IPS-20b (cell line): ENCODE measurements at regions not wholly inside any gene's neighbourhood (a gene's known extent, or its start where the extent isn't known, plus 50 kb on each side); places are given as distances from the start of the nearest gene placed in this dataset.

Source experiments
- H3K27ac ChIP-seq: one replicate; pipeline ENCODE4 v1.5.1; 2013; ENCODE audit warnings: low read length
- H3K27me3 ChIP-seq: 2 replicates; pipeline ENCODE4 v1.6.1; 2013; ENCODE audit warnings: mild to moderate bottlenecking, low read length, inconsistent platforms; ENCODE audit not compliant: insufficient read depth
- H3K36me3 ChIP-seq: 2 replicates; pipeline ENCODE4 v1.6.1; 2013; ENCODE audit warnings: low read depth, mild to moderate bottlenecking, inconsistent platforms, low read length, moderate library complexity; ENCODE audit not compliant: insufficient read depth
- H3K4me1 ChIP-seq: 2 replicates; pipeline ENCODE4 v1.6.1; 2013; ENCODE audit warnings: mild to moderate bottlenecking, control low read depth, inconsistent platforms, low read length, moderate library complexity; ENCODE audit not compliant: insufficient read depth
- H3K4me3 ChIP-seq: 2 replicates; pipeline ENCODE4 v1.5.1; 2013; ENCODE audit warnings: mild to moderate bottlenecking, low read length, inconsistent platforms
- H3K9ac ChIP-seq: 2 replicates; pipeline ENCODE4 v1.6.1; 2013; ENCODE audit warnings: low read depth, mild to moderate bottlenecking, inconsistent platforms, low read length, moderate library complexity
- H3K9me3 ChIP-seq: 2 replicates; pipeline ENCODE4 v1.6.1; 2013; ENCODE audit warnings: mild to moderate bottlenecking, low read depth, low read length, inconsistent platforms; ENCODE audit not compliant: insufficient read depth

GRCh38 chr18:1468550-1468949, 563.9 kb downstream of the ADCYAP1 start:
- H3K4me3 ChIP-seq, result no peak overlapping the region
- H3K27ac ChIP-seq, result no peak overlapping the region

DNA sequence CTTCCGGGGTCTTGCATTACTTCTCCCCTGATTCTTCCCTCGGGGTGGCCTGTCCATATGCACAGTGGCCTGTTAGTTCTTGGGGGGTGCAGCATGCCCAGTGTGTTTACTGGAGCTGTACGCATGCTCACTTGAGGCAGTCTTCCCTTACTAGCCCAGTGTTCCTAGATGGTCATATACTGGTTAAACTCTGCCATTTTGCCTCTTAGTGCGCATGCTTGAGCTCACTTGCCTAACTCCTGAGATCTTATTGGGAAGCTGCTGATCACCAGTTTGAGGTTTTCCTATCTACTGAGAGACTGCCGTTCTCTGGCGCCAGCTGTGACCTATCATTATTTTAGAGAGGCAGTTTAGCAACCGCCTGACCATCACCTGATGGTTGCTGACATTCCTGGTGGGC, 571.2 kb downstream of the ADCYAP1 start:
- Histone ChIP-seq H3K36me3 (no peaks in the 10 kb centered on the region), H3K27ac (no peak overlapping the region), H3K27me3 (no peaks in the 10 kb centered on the region), H3K4me3 (no peak overlapping the region), H3K9me3 (no peaks in the 10 kb centered on the region), H3K4me1 (no peaks in the 10 kb centered on the region), H3K9ac (no peak overlapping the region)

More at GRCh38 chr18:1468550-1468949, 563.9 kb downstream of the ADCYAP1 start:
- Histone ChIP-seq H3K9ac (no peak overlapping the region), H3K36me3 (no peaks in the 10 kb centered on the region), H3K4me1 (no peaks in the 10 kb centered on the region), H3K27me3 (no peaks in the 10 kb centered on the region), H3K9me3 (no peaks in the 10 kb centered on the region)

DNA sequence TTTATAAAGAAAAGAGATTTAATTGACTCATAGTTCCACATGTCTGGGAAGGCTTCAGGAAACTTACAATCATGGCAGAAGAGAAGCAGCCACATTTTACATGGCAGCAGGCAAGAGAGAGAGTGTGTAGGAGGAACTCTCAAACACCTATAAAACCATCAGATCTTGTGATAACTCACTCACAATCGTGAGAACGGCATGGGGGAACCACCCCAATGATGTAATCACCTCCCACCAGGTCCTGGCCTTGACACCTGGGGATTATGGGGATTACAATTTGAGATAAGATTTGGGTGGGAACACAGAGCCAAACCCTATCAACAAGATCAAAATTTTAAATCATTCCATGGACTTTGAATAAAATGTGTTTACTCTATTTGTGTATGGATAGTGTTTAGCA, 575.6 kb downstream of the ADCYAP1 start:
- no peak overlapping the region for H3K4me3 ChIP-seq
- no peak overlapping the region for H3K27ac ChIP-seq
- no peaks in the 10 kb centered on the region for H3K4me1 ChIP-seq
- no peaks in the 10 kb centered on the region for H3K27me3 ChIP-seq
- no peaks in the 10 kb centered on the region for H3K36me3 ChIP-seq
- no peaks in the 10 kb centered on the region for H3K9me3 ChIP-seq
- no peak overlapping the region for H3K9ac ChIP-seq

DNA sequence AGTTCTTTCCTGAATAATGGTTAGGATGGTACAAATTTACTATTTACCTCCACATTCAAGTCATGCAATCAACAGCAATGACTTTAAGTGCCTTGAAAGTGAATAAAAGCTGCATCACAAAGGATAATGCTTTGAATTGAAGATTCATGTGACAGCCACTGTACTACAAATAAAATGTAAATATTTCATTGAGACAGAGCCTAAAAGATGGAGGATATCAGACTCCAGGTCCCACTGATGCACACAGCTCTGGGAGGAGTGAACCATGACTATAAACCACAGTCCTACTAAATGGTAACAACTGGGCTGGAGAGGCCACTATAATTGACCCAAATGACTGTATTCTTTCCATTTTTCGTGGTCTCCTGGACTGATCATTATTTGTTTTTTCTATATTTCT, 576.9 kb downstream of the ADCYAP1 start:
- no peak overlapping the region for H3K27ac ChIP-seq
- H3K27me3 ChIP-seq, result no peaks in the 10 kb centered on the region
- H3K9ac ChIP-seq, result no peak overlapping the region
- H3K36me3 ChIP-seq, result no peaks in the 10 kb centered on the region
- no peak overlapping the region for H3K4me3 ChIP-seq
- H3K4me1 ChIP-seq, result no peaks in the 10 kb centered on the region
- H3K9me3 ChIP-seq, result no peaks in the 10 kb centered on the region

DNA sequence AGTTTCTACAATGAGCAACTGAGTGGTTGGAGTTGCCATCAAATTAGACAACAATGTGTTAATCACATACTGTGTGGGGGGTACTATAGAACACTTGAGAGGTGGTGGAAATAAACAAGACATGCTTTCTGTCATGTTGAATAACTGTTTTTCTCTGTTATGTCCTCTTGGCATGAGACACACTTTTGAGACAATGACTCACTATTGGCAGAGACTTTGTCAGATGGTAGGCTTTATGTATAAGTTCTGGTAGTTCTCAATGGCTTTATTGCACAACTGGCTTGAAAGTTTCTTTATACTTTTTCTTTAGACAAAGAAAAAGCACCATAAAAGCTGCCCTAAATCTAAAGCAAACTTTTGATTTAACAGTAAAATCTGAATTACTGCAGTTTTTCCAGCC, 578.7 kb downstream of the ADCYAP1 start:
- Histone ChIP-seq H3K27ac (no peak overlapping the region), H3K36me3 (no peaks in the 10 kb centered on the region)

DNA sequence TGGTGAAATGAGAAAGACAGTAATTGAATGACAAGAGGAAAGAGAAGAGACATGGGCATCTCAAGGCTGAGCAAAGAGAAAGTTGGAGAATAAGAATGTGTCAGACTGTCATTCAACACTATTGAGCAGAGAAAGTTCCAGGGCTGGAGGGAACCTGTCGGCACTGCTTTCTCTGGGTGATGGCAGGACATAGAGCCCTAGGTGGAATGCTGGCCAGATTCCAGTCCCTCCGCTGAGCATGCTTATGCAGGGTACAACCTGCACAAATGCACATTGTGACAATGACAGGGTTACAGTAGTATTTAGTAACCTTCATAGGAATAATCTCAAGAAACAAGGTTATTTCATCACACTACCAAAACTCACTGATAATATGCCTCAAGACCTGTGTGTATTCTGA, 582.8 kb downstream of the ADCYAP1 start:
- H3K27ac ChIP-seq, result no peak overlapping the region
- H3K4me1 ChIP-seq, result no peaks in the 10 kb centered on the region
- no peak overlapping the region for H3K9ac ChIP-seq
- no peaks in the 10 kb centered on the region for H3K36me3 ChIP-seq
- no peaks in the 10 kb centered on the region for H3K27me3 ChIP-seq
- H3K4me3 ChIP-seq, result no peak overlapping the region
- no peaks in the 10 kb centered on the region for H3K9me3 ChIP-seq

More for the DNA sequence above, 578.7 kb downstream of the ADCYAP1 start:
- no peaks in the 10 kb centered on the region for H3K27me3 ChIP-seq
- no peaks in the 10 kb centered on the region for H3K4me1 ChIP-seq
- no peak overlapping the region for H3K9ac ChIP-seq
- H3K9me3 ChIP-seq, result no peaks in the 10 kb centered on the region
- no peak overlapping the region for H3K4me3 ChIP-seq

GRCh38 chr18:1488394-1488793, 583.7 kb downstream of the ADCYAP1 start:
- no peak overlapping the region for H3K27ac ChIP-seq
- H3K36me3 ChIP-seq, result no peaks in the 10 kb centered on the region
- no peaks in the 10 kb centered on the region for H3K9me3 ChIP-seq
- H3K4me3 ChIP-seq, result no peak overlapping the region
- H3K27me3 ChIP-seq, result no peaks in the 10 kb centered on the region
- no peaks in the 10 kb centered on the region for H3K4me1 ChIP-seq
- H3K9ac ChIP-seq, result no peak overlapping the region

DNA sequence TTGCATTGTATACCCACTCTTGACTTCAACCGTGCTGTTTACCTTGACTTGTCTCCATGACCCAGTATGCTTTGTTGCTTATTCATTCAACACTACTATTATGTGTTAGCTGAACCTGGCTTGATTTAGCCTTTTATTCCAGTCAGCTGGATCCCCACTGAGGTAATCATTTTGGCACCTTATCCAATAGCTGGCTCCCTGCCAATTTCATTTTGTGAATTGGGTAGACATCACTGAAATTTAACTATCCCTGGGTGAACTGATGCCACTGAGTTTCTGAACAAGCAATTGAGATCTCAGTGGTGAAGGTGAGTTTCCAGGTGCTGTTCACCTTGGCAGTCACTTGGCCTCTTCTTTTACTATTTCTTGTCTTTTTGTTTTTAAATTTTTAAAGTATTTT, 584.3 kb downstream of the ADCYAP1 start:
- Histone ChIP-seq H3K27ac (no peak overlapping the region), H3K9ac (no peak overlapping the region), H3K36me3 (no peaks in the 10 kb centered on the region), H3K4me3 (no peak overlapping the region), H3K4me1 (no peaks in the 10 kb centered on the region), H3K27me3 (no peaks in the 10 kb centered on the region), H3K9me3 (no peaks in the 10 kb centered on the region)

- H3K36me3 ChIP-seq, result no peaks in the 10 kb centered on the region
- H3K27me3 ChIP-seq, result no peaks in the 10 kb centered on the region
- no peak overlapping the region for H3K27ac ChIP-seq
- H3K9ac ChIP-seq, result no peak overlapping the region
- no peak overlapping the region for H3K4me3 ChIP-seq
- H3K9me3 ChIP-seq, result no peaks in the 10 kb centered on the region
- no peaks in the 10 kb centered on the region for H3K4me1 ChIP-seq
These were observed 590.7 kb downstream of the ADCYAP1 start for GRCh38 chr18:1495387-1495786.

- no peaks in the 10 kb centered on the region for H3K36me3 ChIP-seq
These were observed 591.4 kb downstream of the ADCYAP1 start for GRCh38 chr18:1496096-1496495.

GRCh38 chr18:1498216-1498615, 593.5 kb downstream of the ADCYAP1 start:
- Histone ChIP-seq H3K36me3 (no peaks in the 10 kb centered on the region), H3K9me3 (no peaks in the 10 kb centered on the region), H3K27ac (no peak overlapping the region), H3K9ac (no peak overlapping the region), H3K27me3 (no peaks in the 10 kb centered on the region), H3K4me1 (no peaks in the 10 kb centered on the region), H3K4me3 (no peak overlapping the region)

More at GRCh38 chr18:1496096-1496495, 591.4 kb downstream of the ADCYAP1 start:
- H3K27me3 ChIP-seq, result no peaks in the 10 kb centered on the region
- H3K4me3 ChIP-seq, result no peak overlapping the region
- H3K9ac ChIP-seq, result no peak overlapping the region
- H3K4me1 ChIP-seq, result no peaks in the 10 kb centered on the region
- no peaks in the 10 kb centered on the region for H3K9me3 ChIP-seq
- no peak overlapping the region for H3K27ac ChIP-seq

DNA sequence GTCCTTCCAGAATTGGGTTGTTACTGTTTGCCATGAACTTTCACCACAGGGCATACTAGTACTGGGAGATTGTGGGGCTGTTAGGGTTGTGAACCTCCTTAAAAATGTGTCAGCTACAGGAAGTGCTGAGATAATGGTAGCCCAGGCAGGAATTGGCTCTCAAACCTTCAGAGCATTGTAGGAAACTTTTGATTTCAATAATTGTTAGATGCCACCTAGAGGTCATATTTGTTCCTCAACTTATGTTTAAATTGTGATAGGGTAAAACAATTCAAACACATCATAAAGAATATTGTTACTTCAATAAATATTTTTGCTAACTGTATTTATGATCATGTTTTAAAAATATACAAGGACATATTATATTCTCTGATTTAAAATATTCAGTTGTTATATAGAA, 594.6 kb downstream of the ADCYAP1 start:
- Histone ChIP-seq H3K4me3 (no peak overlapping the region), H3K27me3 (no peaks in the 10 kb centered on the region), H3K9me3 (no peaks in the 10 kb centered on the region), H3K4me1 (no peaks in the 10 kb centered on the region), H3K27ac (no peak overlapping the region), H3K9ac (no peak overlapping the region), H3K36me3 (no peaks in the 10 kb centered on the region)

GRCh38 chr18:1503847-1504246, 599.2 kb downstream of the ADCYAP1 start:
- Histone ChIP-seq H3K9me3 (no peaks in the 10 kb centered on the region), H3K4me1 (peaks cover 11% of the 10 kb centered on the region; the same call in 1 of the 2 replicates), H3K27me3 (no peaks in the 10 kb centered on the region), H3K4me3 (no peak overlapping the region), H3K36me3 (no peaks in the 10 kb centered on the region), H3K9ac (no peak overlapping the region), H3K27ac (no peak overlapping the region)
